SK-N-SH treated with all-trans-retinoic acid at 6 μM for 48 hours (cell line): ENCODE measurements at regions not wholly inside any gene's neighbourhood (a gene's known extent, or its start where the extent isn't known, plus 50 kb on each side); places are given as distances from the start of the nearest gene placed in this dataset.

Experiments
- RARB ChIP-seq: fragments of 250-450 bp; sonication (Bioruptor Pico); IDR thresholded peaks from 2 replicates; pipeline ENCODE4 v1.8.0; 2021; ENCODE audit warnings: mild to moderate bottlenecking, moderate library complexity
- SNAI2 ChIP-seq: fragments of 250-450 bp; sonication (Bioruptor Pico); IDR thresholded peaks from 2 replicates; pipeline ENCODE4 v1.5.0; 2020; ENCODE audit warnings: mild to moderate bottlenecking, moderate library complexity
- TOX ChIP-seq: fragments of 250-450 bp; sonication (Bioruptor Pico); IDR thresholded peaks from 2 replicates; pipeline ENCODE4 v1.8.0; 2021; ENCODE audit warnings: mild to moderate bottlenecking, moderate library complexity, borderline replicate concordance
- ZC3H10 ChIP-seq: fragments of 250-450 bp; sonication (Bioruptor Pico); IDR thresholded peaks from 2 replicates; pipeline ENCODE4 v1.5.1; 2021; ENCODE audit warnings: mild to moderate bottlenecking, moderate library complexity
- TF ChIP-seq, protein P1 (sequence below): fragments of 250-450 bp; sonication (Bioruptor Pico); IDR thresholded peaks from 2 replicates; pipeline ENCODE4 v1.8.0; 2020; ENCODE audit warnings: mild to moderate bottlenecking, moderate library complexity, borderline replicate concordance

DNA sequence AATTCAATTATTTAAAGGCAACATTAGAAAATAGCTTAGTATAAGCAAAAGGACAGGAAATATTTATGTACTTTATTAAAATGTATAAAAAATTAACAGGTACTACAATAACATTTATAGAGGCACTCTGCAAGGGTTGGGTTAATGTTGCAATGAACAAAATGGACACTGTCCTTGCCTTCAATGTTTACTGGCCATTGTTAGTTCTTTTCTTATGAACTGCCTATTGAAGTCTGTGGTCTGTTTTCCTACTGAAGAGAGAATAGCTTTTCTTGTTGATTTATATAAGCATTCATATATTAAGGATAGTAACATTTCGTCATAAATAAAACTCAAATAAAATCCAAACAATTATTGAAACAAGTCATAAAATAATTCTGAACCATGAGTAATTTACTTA is 135.3 kb upstream of the BEND6 start:
- TF ChIP-seq, protein P1, sequence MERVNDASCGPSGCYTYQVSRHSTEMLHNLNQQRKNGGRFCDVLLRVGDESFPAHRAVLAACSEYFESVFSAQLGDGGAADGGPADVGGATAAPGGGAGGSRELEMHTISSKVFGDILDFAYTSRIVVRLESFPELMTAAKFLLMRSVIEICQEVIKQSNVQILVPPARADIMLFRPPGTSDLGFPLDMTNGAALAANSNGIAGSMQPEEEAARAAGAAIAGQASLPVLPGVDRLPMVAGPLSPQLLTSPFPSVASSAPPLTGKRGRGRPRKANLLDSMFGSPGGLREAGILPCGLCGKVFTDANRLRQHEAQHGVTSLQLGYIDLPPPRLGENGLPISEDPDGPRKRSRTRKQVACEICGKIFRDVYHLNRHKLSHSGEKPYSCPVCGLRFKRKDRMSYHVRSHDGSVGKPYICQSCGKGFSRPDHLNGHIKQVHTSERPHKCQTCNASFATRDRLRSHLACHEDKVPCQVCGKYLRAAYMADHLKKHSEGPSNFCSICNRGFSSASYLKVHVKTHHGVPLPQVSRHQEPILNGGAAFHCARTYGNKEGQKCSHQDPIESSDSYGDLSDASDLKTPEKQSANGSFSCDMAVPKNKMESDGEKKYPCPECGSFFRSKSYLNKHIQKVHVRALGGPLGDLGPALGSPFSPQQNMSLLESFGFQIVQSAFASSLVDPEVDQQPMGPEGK (CRISPR knock-in tag), result no peak
- no peak for TF ChIP-seq RARB (CRISPR knock-in tag)
- no peak for TF ChIP-seq ZC3H10 (CRISPR knock-in tag)
- TF ChIP-seq SNAI2 (CRISPR knock-in tag), result no peak
- no peak for TF ChIP-seq TOX (CRISPR knock-in tag)
